ENCODE measurements at regions not wholly inside any gene's neighbourhood (a gene's known extent, or its start where the extent isn't known, plus 50 kb on each side); places are given as distances from the start of the nearest gene placed in this dataset.

DNA sequence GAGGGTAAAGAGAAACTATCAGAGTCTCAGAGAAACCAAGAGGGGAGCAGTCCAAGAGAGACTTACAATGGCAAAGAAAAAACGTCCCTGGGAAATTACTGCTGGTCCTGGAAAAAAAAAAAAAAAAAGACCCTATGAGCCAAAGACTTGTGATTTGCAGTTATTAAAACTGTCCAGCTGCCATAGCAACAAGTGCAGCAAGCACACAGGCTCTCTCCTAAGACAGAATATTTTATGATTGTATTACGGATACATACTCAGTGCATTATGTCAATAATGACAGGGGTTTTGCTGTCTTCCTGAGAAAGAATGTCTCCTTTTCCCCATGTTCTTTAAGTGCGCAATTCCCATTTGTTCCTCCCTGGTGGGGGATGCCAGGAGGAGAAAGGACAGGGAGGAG lies 178.5 kb downstream of the GPAM start:
- Mint-ChIP-seq H3K27ac (no peak overlapping the region), H3K36me3 (ENCODE audit: low read depth) (no peaks in the 10 kb centered on the region), H3K27me3 (peaks cover 3% of the 10 kb centered on the region), H3K4me3 (no peak overlapping the region), H3K9me3 (no peaks in the 10 kb centered on the region), H3K4me1 (ENCODE audit: low read depth) (no peaks in the 10 kb centered on the region)
- no peak for DNase-seq

DNA sequence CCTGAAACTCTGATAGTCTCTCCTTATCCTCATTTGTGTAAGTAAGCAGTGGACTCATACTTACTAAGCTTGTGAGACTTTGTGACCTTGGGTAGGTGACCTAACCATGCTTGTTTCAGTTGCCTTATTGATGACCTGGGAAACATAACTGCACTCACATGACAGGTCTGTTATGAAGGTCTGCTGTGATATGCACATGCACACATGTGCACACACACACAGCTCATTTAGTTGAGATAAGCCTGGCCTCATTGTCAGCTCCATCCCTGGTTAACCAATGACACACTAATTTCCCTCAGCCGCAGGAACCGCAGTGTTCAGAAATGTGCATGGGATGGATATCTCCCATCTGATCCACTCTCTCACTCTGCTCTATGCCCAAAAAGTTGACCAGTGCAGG lies 177.2 kb downstream of the GPAM start:
- no peaks in the 10 kb centered on the region for H3K36me3 Mint-ChIP-seq (ENCODE audit: low read depth)
- DNase-seq: no peak
- no peaks in the 10 kb centered on the region for H3K9me3 Mint-ChIP-seq
- no peak overlapping the region for H3K4me3 Mint-ChIP-seq
- H3K27ac Mint-ChIP-seq: no peak overlapping the region
- H3K27me3 Mint-ChIP-seq: peaks cover 3% of the 10 kb centered on the region
- no peaks in the 10 kb centered on the region for H3K4me1 Mint-ChIP-seq (ENCODE audit: low read depth)

DNA sequence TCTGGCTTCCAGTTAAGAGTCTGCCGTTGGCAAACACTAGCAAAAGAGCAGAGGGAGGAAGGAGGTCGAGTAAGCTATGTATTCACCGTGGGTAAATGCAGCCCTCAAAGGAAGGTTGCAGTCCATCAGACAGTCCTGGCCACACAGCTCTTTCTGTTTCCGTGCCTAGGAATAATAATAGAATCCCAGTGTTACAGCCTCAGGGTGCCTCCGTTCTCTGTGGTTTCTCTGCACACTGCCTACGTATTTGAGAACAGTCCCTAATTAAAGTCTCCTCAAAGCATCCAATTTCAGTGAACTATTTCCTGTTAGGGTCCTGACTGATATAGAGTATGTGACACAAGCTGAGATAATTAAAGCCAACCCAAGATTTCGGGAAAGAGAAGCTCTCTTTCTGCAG lies 176.7 kb downstream of the GPAM start:
- Mint-ChIP-seq H3K9me3 (no peaks in the 10 kb centered on the region), H3K27me3 (peaks cover 3% of the 10 kb centered on the region), H3K4me3 (no peak overlapping the region), H3K27ac (no peak overlapping the region), H3K36me3 (ENCODE audit: low read depth) (no peaks in the 10 kb centered on the region), H3K4me1 (ENCODE audit: low read depth) (no peaks in the 10 kb centered on the region)
- DNase-seq: no peak

DNA sequence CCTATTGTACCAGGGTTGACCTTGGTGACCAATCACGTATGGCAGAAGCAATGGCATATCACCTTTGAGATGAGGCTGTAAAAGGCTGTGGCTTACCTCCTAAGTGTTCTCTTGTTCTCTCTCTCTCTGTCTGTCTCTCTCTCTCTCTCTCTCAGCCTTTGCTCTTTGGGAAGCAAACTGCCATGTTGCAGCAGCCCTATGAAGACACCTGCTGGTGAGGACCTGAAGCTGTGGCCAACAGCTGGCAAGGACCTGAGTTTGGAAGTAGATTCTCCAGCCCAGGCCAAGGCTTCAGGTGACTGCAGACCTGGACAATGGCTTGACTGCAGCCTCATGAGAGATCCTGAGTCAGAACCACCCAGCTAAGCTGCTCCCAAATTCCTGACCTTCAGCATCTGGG lies 161.4 kb downstream of the GPAM start:
- no peak overlapping the region for H3K27ac Mint-ChIP-seq
- no peaks in the 10 kb centered on the region for H3K27me3 Mint-ChIP-seq
- no peak overlapping the region for H3K4me3 Mint-ChIP-seq
- no peak for DNase-seq
- H3K4me1 Mint-ChIP-seq (ENCODE audit: low read depth): no peaks in the 10 kb centered on the region
- H3K36me3 Mint-ChIP-seq (ENCODE audit: low read depth): no peaks in the 10 kb centered on the region
- no peaks in the 10 kb centered on the region for H3K9me3 Mint-ChIP-seq

DNA sequence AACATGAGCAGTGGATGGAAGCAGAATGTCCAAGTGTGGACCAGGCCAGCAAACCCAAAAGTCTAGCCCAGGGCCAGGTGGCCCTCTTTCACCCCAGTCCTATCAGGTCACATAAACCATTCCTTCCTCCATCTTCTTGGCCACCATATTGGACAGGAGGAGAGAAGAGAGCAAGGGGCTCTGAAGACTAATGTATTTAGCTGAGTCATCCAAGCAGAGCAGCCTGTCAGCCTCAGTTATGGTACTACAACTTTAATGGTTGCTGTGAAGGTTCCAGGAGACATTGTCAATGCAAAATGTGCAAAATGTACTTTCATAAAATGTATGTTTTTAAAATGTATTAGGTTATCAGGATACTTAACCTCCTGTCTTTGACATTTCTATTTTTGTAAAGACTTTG lies 159.5 kb downstream of the GPAM start:
- Mint-ChIP-seq H3K36me3 (ENCODE audit: low read depth) (no peaks in the 10 kb centered on the region), H3K4me3 (no peak overlapping the region), H3K4me1 (ENCODE audit: low read depth) (no peaks in the 10 kb centered on the region), H3K9me3 (peaks cover 2% of the 10 kb centered on the region), H3K27ac (no peak overlapping the region), H3K27me3 (no peaks in the 10 kb centered on the region)
- no peak for DNase-seq

DNA sequence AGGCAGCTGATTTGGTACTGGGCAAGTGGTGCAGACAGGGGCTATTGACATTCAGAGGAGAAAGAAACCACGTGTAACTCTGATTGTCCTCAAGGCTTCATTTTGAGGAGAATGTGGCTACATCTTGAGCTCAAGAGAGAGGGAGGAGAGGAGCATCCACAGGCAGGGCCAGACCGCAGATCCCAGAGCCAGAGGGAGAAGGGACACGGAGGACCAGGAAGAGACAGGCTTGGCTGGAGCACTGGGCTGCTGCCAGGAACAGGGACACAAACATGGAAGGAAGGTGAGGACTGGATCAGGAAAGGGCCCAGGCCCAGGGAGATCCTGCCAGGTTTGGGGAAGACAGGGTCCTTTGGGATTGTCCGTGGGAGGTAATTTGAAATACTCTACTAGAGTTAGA lies 158.3 kb downstream of the GPAM start:
- Mint-ChIP-seq H3K27me3 (no peaks in the 10 kb centered on the region), H3K4me1 (ENCODE audit: low read depth) (no peaks in the 10 kb centered on the region), H3K9me3 (peaks cover 5% of the 10 kb centered on the region), H3K27ac (no peak overlapping the region), H3K36me3 (ENCODE audit: low read depth) (no peaks in the 10 kb centered on the region), H3K4me3 (no peak overlapping the region)
- DNase-seq: no peak

DNA sequence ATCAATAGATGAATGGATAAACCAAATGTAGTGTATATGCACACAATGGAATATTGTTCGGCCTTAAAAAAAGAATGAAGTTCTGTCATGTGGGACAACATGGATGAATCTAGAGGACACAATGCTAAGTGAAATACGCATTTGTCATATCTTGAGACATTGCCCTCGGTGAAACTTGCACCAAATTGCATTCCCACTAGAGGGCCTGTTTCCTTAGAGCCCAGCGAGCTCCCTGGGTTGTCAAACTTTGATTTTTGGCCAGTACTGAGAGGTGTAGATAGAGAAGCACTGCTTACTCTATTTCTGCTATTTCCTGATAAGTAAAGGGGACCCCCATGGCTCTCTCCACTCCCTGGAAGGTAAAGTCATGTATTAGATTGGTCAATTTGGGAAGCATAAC lies 157.1 kb downstream of the GPAM start:
- H3K27me3 Mint-ChIP-seq: no peaks in the 10 kb centered on the region
- no peaks in the 10 kb centered on the region for H3K4me1 Mint-ChIP-seq (ENCODE audit: low read depth)
- no peak overlapping the region for H3K4me3 Mint-ChIP-seq
- H3K27ac Mint-ChIP-seq: no peak overlapping the region
- no peak for DNase-seq
- no peaks in the 10 kb centered on the region for H3K36me3 Mint-ChIP-seq (ENCODE audit: low read depth)
- H3K9me3 Mint-ChIP-seq: peaks cover 8% of the 10 kb centered on the region

DNA sequence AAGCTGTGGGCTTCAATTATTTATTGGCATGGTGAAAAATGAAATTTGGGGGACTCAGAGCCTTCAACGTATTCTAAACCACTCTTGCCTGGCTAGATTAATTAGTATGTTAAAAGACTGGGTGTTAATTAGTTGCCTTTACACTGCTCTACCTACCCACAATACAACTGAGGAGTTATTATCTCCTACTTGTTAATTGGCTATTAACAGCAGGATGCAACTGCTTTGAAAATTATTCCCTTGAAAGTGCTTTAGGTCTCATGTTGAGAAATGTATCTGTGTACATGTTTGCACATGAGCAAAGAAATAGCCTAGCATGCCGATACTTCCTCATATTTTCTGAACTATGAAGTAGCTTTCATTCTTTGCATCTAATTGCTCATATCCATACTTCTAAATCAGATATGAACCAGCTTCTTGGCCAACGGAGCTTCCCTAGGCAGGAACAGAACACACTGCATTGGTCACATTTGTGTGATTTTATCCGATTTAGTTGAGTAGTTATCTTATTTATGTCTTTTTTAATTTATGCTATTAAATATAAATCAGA lies 155.8 kb downstream of the GPAM start:
- Mint-ChIP-seq H3K4me1 (ENCODE audit: low read depth) (no peaks in the 10 kb centered on the region), H3K9me3 (peaks cover 8% of the 10 kb centered on the region), H3K27ac (no peak overlapping the region), H3K36me3 (ENCODE audit: low read depth) (no peaks in the 10 kb centered on the region), H3K27me3 (no peaks in the 10 kb centered on the region), H3K4me3 (no peak overlapping the region)
- no peak for DNase-seq

DNA sequence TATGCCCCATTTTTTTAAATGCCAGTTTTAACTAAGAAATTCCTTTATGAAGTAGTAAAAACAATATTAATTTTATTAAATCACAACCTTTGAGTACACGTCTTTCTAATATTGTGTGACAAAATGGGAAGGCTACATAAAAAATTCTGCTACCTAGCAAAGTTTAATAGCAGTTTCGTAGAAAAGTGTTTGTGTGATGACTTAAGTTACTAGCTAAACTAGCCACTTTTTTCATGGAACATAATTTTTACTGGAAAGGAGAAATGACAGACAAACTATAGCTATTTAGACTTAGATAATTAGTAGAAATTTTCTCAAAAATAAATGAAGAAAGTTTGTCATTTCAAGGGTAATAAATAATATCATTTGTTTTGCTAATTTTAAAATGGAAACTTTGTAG lies 153.1 kb downstream of the GPAM start:
- no peak for DNase-seq
- peaks cover 8% of the 10 kb centered on the region for H3K9me3 Mint-ChIP-seq
- no peak overlapping the region for H3K4me3 Mint-ChIP-seq
- H3K4me1 Mint-ChIP-seq (ENCODE audit: low read depth): no peaks in the 10 kb centered on the region
- no peaks in the 10 kb centered on the region for H3K36me3 Mint-ChIP-seq (ENCODE audit: low read depth)
- no peak overlapping the region for H3K27ac Mint-ChIP-seq
- H3K27me3 Mint-ChIP-seq: no peaks in the 10 kb centered on the region

DNA sequence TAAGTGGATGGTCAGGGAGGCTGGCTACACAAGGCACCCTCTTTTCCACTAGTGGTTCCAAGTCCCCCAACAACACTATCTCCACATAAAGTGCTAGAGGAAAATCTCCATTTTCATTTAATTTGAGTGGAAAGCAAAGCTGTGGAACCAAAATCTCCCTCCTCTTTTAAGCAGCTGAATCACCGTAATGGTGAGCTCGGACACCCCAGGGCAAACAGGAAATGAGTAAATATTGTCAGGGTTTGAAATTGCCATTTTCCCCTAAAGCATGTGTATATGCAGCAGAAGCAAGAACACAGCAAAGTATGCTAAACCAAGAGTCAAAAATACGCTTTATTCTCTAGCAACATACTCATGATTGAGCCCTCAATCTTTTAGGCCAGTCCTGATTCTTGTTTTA lies 143.7 kb downstream of the GPAM start:
- Mint-ChIP-seq H3K27me3 (peaks cover 8% of the 10 kb centered on the region), H3K27ac (no peak overlapping the region), H3K9me3 (peaks cover 2% of the 10 kb centered on the region), H3K36me3 (ENCODE audit: low read depth) (no peaks in the 10 kb centered on the region), H3K4me3 (no peak overlapping the region), H3K4me1 (ENCODE audit: low read depth) (no peaks in the 10 kb centered on the region)
- no peak for DNase-seq

DNA sequence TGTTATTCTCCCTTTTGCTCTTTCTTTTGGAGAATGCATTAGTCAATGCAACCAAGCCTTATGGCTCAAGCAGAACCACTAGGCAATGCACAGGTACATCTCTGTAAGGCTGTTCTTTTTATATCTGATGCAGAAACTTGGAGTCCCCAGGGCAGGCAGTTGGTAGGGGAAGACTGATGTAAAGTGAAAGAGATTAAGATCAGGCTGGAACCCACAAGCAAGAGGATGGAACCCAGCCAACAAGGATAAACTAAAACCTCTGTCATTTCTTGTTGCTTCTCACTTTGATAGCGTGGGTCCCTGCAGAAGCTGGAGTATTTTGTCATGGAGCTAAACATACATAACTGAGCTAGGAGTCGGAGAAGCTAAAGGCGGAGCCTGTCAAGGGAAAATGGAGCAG lies 142.9 kb downstream of the GPAM start:
- Mint-ChIP-seq H3K27me3 (peaks cover 8% of the 10 kb centered on the region), H3K36me3 (ENCODE audit: low read depth) (no peaks in the 10 kb centered on the region), H3K9me3 (peaks cover 2% of the 10 kb centered on the region), H3K4me3 (no peak overlapping the region), H3K4me1 (ENCODE audit: low read depth) (no peaks in the 10 kb centered on the region), H3K27ac (no peak overlapping the region)
- no peak for DNase-seq

DNA sequence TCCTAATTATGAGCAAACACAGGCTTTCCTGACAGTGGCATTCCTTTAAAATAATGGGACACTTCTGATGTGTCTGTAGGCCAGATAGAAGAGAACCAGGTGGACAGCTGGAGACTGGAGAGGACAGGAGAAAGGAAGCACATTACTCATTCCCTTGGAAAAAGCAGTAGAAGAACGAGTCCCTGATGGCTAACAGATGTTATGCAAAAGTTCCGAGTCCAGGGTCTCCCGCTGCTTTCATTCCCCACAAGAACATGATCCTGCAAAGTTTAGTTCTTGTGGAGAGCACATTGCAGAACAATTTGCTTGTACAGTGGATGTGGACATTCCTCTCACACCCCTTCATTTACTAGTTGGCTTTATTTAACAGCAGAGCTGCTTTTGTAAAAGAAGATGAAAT lies 137.6 kb downstream of the GPAM start:
- Mint-ChIP-seq H3K27me3 (no peaks in the 10 kb centered on the region), H3K4me1 (ENCODE audit: low read depth) (no peaks in the 10 kb centered on the region), H3K9me3 (peaks cover 2% of the 10 kb centered on the region), H3K27ac (no peak overlapping the region), H3K36me3 (ENCODE audit: low read depth) (no peaks in the 10 kb centered on the region), H3K4me3 (no peak overlapping the region)
- no peak for DNase-seq

DNA sequence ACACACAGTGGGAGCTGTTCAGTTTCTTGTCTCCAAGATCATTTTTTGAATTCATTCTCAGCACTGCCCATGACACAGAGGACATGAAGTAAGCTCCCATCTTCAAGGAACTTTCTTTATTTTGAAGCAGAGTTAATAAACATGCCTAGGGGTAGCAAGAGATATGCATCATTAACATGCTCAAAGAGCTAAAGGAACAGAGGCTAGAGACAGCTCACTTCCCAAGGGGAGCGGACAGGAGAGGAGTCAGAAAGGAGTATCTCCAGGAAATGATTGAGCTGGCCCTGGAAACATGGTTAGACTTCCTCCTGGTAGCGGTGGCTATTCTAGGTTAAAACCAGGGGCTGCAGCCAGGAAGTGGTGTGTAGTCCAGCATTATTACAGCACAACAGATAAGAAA lies 135.9 kb downstream of the GPAM start:
- no peaks in the 10 kb centered on the region for H3K4me1 Mint-ChIP-seq (ENCODE audit: low read depth)
- no peaks in the 10 kb centered on the region for H3K27me3 Mint-ChIP-seq
- peaks cover 2% of the 10 kb centered on the region for H3K9me3 Mint-ChIP-seq
- H3K36me3 Mint-ChIP-seq (ENCODE audit: low read depth): no peaks in the 10 kb centered on the region
- H3K4me3 Mint-ChIP-seq: no peak overlapping the region
- DNase-seq: no peak
- no peak overlapping the region for H3K27ac Mint-ChIP-seq

DNA sequence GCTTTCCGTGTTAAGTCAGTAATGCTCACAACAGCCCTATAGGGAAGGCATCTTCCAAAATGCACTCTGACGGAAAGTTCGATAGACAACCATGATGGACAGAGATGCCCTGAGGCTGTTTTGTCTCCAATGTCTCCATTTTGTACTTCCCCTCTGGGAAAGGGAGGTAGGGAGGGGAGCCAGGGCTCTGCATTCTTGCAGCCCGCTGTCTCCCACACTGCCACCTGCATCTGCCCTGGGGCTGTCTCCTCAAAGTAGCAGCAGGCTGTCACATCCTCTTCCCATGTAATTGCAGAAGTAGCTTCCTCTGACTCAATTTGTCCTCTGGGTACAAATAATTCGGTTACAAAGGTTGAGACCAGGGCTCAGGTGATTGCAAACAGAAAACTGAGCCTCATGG lies 131.4 kb downstream of the GPAM start:
- Mint-ChIP-seq H3K27me3 (peaks cover 7% of the 10 kb centered on the region), H3K36me3 (ENCODE audit: low read depth) (no peaks in the 10 kb centered on the region), H3K4me3 (no peak overlapping the region), H3K4me1 (ENCODE audit: low read depth) (no peaks in the 10 kb centered on the region), H3K9me3 (no peaks in the 10 kb centered on the region), H3K27ac (no peak overlapping the region)
- no peak for DNase-seq

DNA sequence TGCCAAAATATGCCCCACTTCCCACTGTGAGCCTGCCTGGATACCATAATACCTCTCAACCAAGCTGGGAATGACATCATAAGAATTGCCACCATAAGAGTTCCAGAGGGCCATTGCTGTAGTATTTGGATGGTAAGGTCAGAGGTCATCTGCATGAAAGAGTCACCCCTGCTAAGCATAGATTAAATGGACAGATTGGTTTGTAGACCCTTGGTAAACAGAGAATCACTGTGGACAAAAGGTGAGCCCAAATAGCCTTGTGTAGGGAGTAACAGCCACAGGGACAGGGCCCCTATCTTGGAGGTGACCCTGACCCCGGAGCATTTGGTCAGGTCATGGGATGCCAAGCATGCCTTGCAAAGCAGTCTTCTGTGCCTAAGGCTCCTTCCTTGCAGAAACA lies 129.7 kb downstream of the GPAM start:
- no peak overlapping the region for H3K27ac Mint-ChIP-seq
- H3K4me3 Mint-ChIP-seq: no peak overlapping the region
- H3K36me3 Mint-ChIP-seq (ENCODE audit: low read depth): no peaks in the 10 kb centered on the region
- H3K4me1 Mint-ChIP-seq (ENCODE audit: low read depth): no peaks in the 10 kb centered on the region
- DNase-seq: no peak
- H3K27me3 Mint-ChIP-seq: peaks cover 16% of the 10 kb centered on the region
- no peaks in the 10 kb centered on the region for H3K9me3 Mint-ChIP-seq

DNA sequence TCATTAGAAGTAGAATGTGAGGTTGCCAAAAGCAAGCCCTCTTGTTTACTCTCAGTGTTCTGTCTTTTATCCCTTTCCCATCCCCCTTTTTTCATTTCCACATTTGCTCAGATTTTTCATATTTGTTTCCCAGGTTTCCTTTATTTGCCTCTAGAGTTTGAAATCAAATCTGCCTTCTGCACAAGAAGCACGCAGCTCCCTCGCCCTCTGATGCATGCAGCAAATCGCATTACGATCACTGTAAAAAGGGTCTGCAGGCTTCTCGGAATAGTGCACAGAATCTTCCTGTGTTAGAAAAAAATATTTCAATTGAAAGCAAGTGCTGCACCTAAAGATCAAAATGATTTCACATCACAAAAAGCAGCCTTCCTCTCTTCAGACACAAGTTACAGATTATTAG lies 129.0 kb downstream of the GPAM start:
- Mint-ChIP-seq H3K4me1 (ENCODE audit: low read depth) (no peaks in the 10 kb centered on the region), H3K36me3 (ENCODE audit: low read depth) (no peaks in the 10 kb centered on the region), H3K27me3 (peaks cover 21% of the 10 kb centered on the region), H3K4me3 (no peak overlapping the region), H3K9me3 (no peaks in the 10 kb centered on the region), H3K27ac (no peak overlapping the region)
- no peak for DNase-seq

All from activated T-cell treated with anti-CD3 and anti-CD28 coated beads, Interleukin-2, amount 50 U/mL, for 24 hours (primary cell).